RWPE2 (cell line): ENCODE measurements at regions not wholly inside any gene's neighbourhood (a gene's known extent, or its start where the extent isn't known, plus 50 kb on each side); places are given as distances from the start of the nearest gene placed in this dataset.
"Not testable (repeated sequence)": the region's sequence is repeated elsewhere in the genome, so short reads cannot be mapped to it uniquely, and the experiment has no call there.

Source experiments
- ATAC-seq: fragments of 200-7000 bp; cut with Tn5 transposase; 3 replicates; pipeline ENCODE4 v1.9.1; 2021; ENCODE audit warnings: low read depth
- DNase-seq: peaks from one replicate; pipeline ENCODE4 v3.0.0-alpha.2; 2020; ENCODE audit warnings: low spot score
- H3K27ac ChIP-seq: fragments of 450-650 bp; 2 replicates; pipeline ENCODE4 v1.5.1; 2017; ENCODE audit warnings: mild to moderate bottlenecking; ENCODE audit not compliant: poor library complexity, severe bottlenecking
- H3K27me3 ChIP-seq: fragments of 250-450 bp; sonication (Bioruptor Pico); 2 replicates; pipeline ENCODE4 v1.5.1; 2021; ENCODE audit warnings: mild to moderate bottlenecking, moderate library complexity; ENCODE audit not compliant: insufficient read depth, poor library complexity, severe bottlenecking
- H3K36me3 ChIP-seq: fragments of 250-450 bp; sonication (Bioruptor Pico); 2 replicates; pipeline ENCODE4 v1.5.1; 2020; ENCODE audit warnings: low read depth, mild to moderate bottlenecking, moderate library complexity
- H3K4me1 ChIP-seq: fragments of 250-450 bp; sonication (Bioruptor Pico); 2 replicates; pipeline ENCODE4 v1.5.1; 2021; ENCODE audit warnings: mild to moderate bottlenecking, moderate library complexity; ENCODE audit not compliant: insufficient read depth, poor library complexity, severe bottlenecking
- H3K4me3 ChIP-seq: fragments of 250-450 bp; sonication (Bioruptor Pico); 2 replicates; pipeline ENCODE4 v1.5.1; 2021; ENCODE audit warnings: mild to moderate bottlenecking, moderate library complexity; ENCODE audit not compliant: severe bottlenecking
- H3K9me3 ChIP-seq: fragments of 250-450 bp; sonication (Bioruptor Pico); 2 replicates; pipeline ENCODE4 v1.5.1; 2021; ENCODE audit warnings: mild to moderate bottlenecking, moderate library complexity; ENCODE audit not compliant: severe bottlenecking
- CTCF ChIP-seq: fragments of 450-650 bp; IDR thresholded peaks from one replicate; pipeline ENCODE4 v1.5.1; 2017; ENCODE audit warnings: mild to moderate bottlenecking, moderate library complexity; ENCODE audit not compliant: poor library complexity, severe bottlenecking

GRCh38 chr2:89831641-89832498, 1140.4 kb downstream of the RPIA start:
- Histone ChIP-seq H3K27ac (no peak overlapping the region), H3K4me3 (no peak overlapping the region), H3K36me3 (no peaks in the 10 kb centered on the region), H3K9me3 (peaks cover 22% of the 10 kb centered on the region), H3K4me1 (no peaks in the 10 kb centered on the region), H3K27me3 (no peaks in the 10 kb centered on the region)
- DNase-seq: no peak
- ATAC-seq: no peak
- TF ChIP-seq CTCF: no peak

GRCh38 chr2:89833116-89833779, 1141.8 kb downstream of the RPIA start:
- peaks cover 24% of the 10 kb centered on the region for H3K9me3 ChIP-seq
- H3K4me1 ChIP-seq: no peaks in the 10 kb centered on the region
- ATAC-seq: no peak

GRCh38 chr2:89833780-89834117, 1142.3 kb downstream of the RPIA start:
- no peak for ATAC-seq
- no peak for DNase-seq

More at GRCh38 chr2:89833116-89833779, 1141.8 kb downstream of the RPIA start:
- Histone ChIP-seq H3K4me3 (no peak overlapping the region), H3K27ac (no peak overlapping the region), H3K36me3 (no peaks in the 10 kb centered on the region), H3K27me3 (no peaks in the 10 kb centered on the region)
- no peak for DNase-seq
- no peak for TF ChIP-seq CTCF

GRCh38 chr2:89834306-89834705, 1142.8 kb downstream of the RPIA start:
- H3K27me3 ChIP-seq: no peaks in the 10 kb centered on the region
- H3K4me3 ChIP-seq: no peak overlapping the region
- H3K4me1 ChIP-seq: no peaks in the 10 kb centered on the region
- peaks cover 26% of the 10 kb centered on the region for H3K9me3 ChIP-seq
- H3K27ac ChIP-seq: no peak overlapping the region
- ATAC-seq (no peak), DNase-seq (no peak)
- no peaks in the 10 kb centered on the region for H3K36me3 ChIP-seq
- no peak for TF ChIP-seq CTCF

More at GRCh38 chr2:89833780-89834117, 1142.3 kb downstream of the RPIA start:
- no peaks in the 10 kb centered on the region for H3K36me3 ChIP-seq
- H3K27me3 ChIP-seq: no peaks in the 10 kb centered on the region
- no peak for TF ChIP-seq CTCF
- no peak overlapping the region for H3K4me3 ChIP-seq
- H3K27ac ChIP-seq: no peak overlapping the region
- no peaks in the 10 kb centered on the region for H3K4me1 ChIP-seq
- H3K9me3 ChIP-seq: peaks cover 26% of the 10 kb centered on the region

GRCh38 chr2:89836326-89836725, 1144.9 kb downstream of the RPIA start:
- H3K9me3 ChIP-seq: peaks cover 23% of the 10 kb centered on the region
- H3K27ac ChIP-seq, H3K4me3 ChIP-seq, H3K36me3 ChIP-seq, H3K27me3 ChIP-seq, H3K4me1 ChIP-seq, DNase-seq: not testable (repeated sequence)
- peak; percentile 44; the same call in 1 of the 3 replicates for ATAC-seq
